HEK293 (cell line): ENCODE measurements at regions not wholly inside any gene's neighbourhood (a gene's known extent, or its start where the extent isn't known, plus 50 kb on each side); places are given as distances from the start of the nearest gene placed in this dataset.
A peak's percentile ranks its signal among the peaks of the same experiment; 100 is the strongest.

Experiments
- CTCF ChIA-PET: fragments of 350-600 bp; formaldehyde crosslinking; extraction: SDS; loops from one replicate; lab custom pipeline; 2021; ENCODE audit warnings: antibody characterized with exemption; lab: Yijun Ruan, JAX
- POLR2A ChIA-PET: fragments of 300-600 bp; formaldehyde crosslinking; extraction: SDS; loops from one replicate; lab custom pipeline; 2020; ENCODE audit warnings: antibody characterized with exemption, inconsistent platforms; lab: Yijun Ruan, JAX
- H3K27ac ChIP-seq: fragments of 200-500 bp; sonication (Bioruptor generic); 2 replicates; pipeline ENCODE4 v1.5.1; 2014; ENCODE audit warnings: low read depth, low read length, control low read depth, inconsistent platforms; ENCODE audit errors: extremely low read depth
- H3K36me3 ChIP-seq, 2 experiments: fragments of 200-500 bp in 1 of 2; sonication (Bioruptor generic) in 1 of 2; 1 replicate in 1 of 2; 2 replicates in 1 of 2; pipeline ENCODE4 v1.5.1; 2014 to 2017; ENCODE audit warnings: inconsistent platforms in 2 of 2, low read length in 2 of 2; ENCODE audit not compliant: control insufficient read depth in 2 of 2, insufficient read depth in 1 of 2
- H3K4me1 ChIP-seq: fragments of 200-500 bp; sonication (Bioruptor generic); 2 replicates; pipeline ENCODE4 v1.5.1; 2014; ENCODE audit warnings: mild to moderate bottlenecking, low read length, inconsistent platforms; ENCODE audit not compliant: control insufficient read depth, insufficient read depth
- H3K4me3 ChIP-seq: 2 replicates; pipeline ENCODE4 v1.5.1; 2011; ENCODE audit warnings: low read depth, mild to moderate bottlenecking, control low read depth, low read length, moderate library complexity
- H3K9me3 ChIP-seq: fragments of 200-500 bp; sonication (Bioruptor generic); 2 replicates; pipeline ENCODE4 v1.5.1; 2014; ENCODE audit warnings: low read depth, low read length, inconsistent platforms; ENCODE audit not compliant: control insufficient read depth, insufficient read depth
- IKZF3 ChIP-seq: fragments of 450-650 bp; IDR thresholded peaks from 2 replicates; pipeline ENCODE4 v1.5.0; 2018; ENCODE audit warnings: missing biosample characterization, mild to moderate bottlenecking, missing genetic modification characterization, moderate library complexity
- PRDM1 ChIP-seq: fragments of 450-650 bp; formaldehyde crosslinking; IDR thresholded peaks from 2 replicates; pipeline ENCODE4; 2016; ENCODE audit warnings: missing biosample characterization, missing genetic modification characterization
- SP7 ChIP-seq: fragments of 450-650 bp; formaldehyde crosslinking; IDR thresholded peaks from 2 replicates; pipeline ENCODE4 v1.5.1; 2016; ENCODE audit warnings: missing biosample characterization, missing genetic modification characterization
- TRIM28 ChIP-seq: IDR thresholded peaks from 2 replicates; pipeline ENCODE4 v1.6.1; 2011; ENCODE audit warnings: low read length, control low read depth, borderline replicate concordance
- ZBTB17 ChIP-seq: fragments of 450-650 bp; formaldehyde crosslinking; IDR thresholded peaks from 2 replicates; pipeline ENCODE4 v1.5.1; 2016; ENCODE audit warnings: missing biosample characterization, missing genetic modification characterization
- ZEB2 ChIP-seq: fragments of 450-650 bp; formaldehyde crosslinking; IDR thresholded peaks from 2 replicates; pipeline ENCODE4 v1.5.1; 2016; ENCODE audit warnings: missing biosample characterization, missing genetic modification characterization
- ZNF2 ChIP-seq: fragments of 450-650 bp; formaldehyde crosslinking; IDR thresholded peaks from 2 replicates; pipeline ENCODE4 v1.5.1; 2016; ENCODE audit warnings: missing biosample characterization, missing genetic modification characterization
- ZNF335 ChIP-seq: fragments of 450-650 bp; formaldehyde crosslinking; conservative IDR thresholded peaks from 2 replicates; pipeline ENCODE4 v1.5.1; 2016; ENCODE audit warnings: missing biosample characterization, missing genetic modification characterization
- ZNF366 ChIP-seq: fragments of 450-650 bp; formaldehyde crosslinking; conservative IDR thresholded peaks from 2 replicates; pipeline ENCODE4 v1.5.1; 2016; ENCODE audit warnings: missing biosample characterization, missing genetic modification characterization
- ZNF37A ChIP-seq: fragments of 450-650 bp; IDR thresholded peaks from 2 replicates; pipeline ENCODE4 v1.5.1; 2018; ENCODE audit warnings: missing biosample characterization, missing genetic modification characterization
- ZNF501 ChIP-seq: fragments of 450-650 bp; formaldehyde crosslinking; IDR thresholded peaks from 2 replicates; pipeline ENCODE4 v1.5.1; 2016; ENCODE audit warnings: missing biosample characterization, missing genetic modification characterization
- ZNF558 ChIP-seq: fragments of 450-650 bp; formaldehyde crosslinking; IDR thresholded peaks from 2 replicates; pipeline ENCODE4 v1.5.1; 2016; ENCODE audit warnings: missing biosample characterization, missing genetic modification characterization
- ZNF561 ChIP-seq: fragments of 450-650 bp; IDR thresholded peaks from 2 replicates; pipeline ENCODE4 v1.5.1; 2018; ENCODE audit warnings: missing biosample characterization, missing genetic modification characterization, borderline replicate concordance
- ZNF660 ChIP-seq: fragments of 450-650 bp; IDR thresholded peaks from 2 replicates; pipeline ENCODE4 v1.5.1; 2018; ENCODE audit warnings: missing biosample characterization, mild to moderate bottlenecking, missing genetic modification characterization
- ZNF664 ChIP-seq: fragments of 450-650 bp; formaldehyde crosslinking; IDR thresholded peaks from 2 replicates; pipeline ENCODE4 v1.5.1; 2016; ENCODE audit warnings: missing biosample characterization, missing genetic modification characterization
- ZNF670 ChIP-seq: fragments of 450-650 bp; formaldehyde crosslinking; IDR thresholded peaks from 2 replicates; pipeline ENCODE4 v1.5.1; 2016; ENCODE audit warnings: missing biosample characterization, missing genetic modification characterization, low read depth
- ZNF768 ChIP-seq: fragments of 450-650 bp; formaldehyde crosslinking; IDR thresholded peaks from 2 replicates; pipeline ENCODE4 v1.5.1; 2018; ENCODE audit warnings: missing biosample characterization, mild to moderate bottlenecking, missing genetic modification characterization
- ZSCAN30 ChIP-seq: fragments of 450-650 bp; IDR thresholded peaks from 2 replicates; pipeline ENCODE4 v1.5.1; 2018; ENCODE audit warnings: missing biosample characterization, mild to moderate bottlenecking, missing genetic modification characterization, moderate library complexity
- TF ChIP-seq, protein P1 (sequence below): fragments of 450-650 bp; formaldehyde crosslinking; IDR thresholded peaks from 2 replicates; pipeline ENCODE4 v1.5.1; 2016; ENCODE audit warnings: missing biosample characterization, missing genetic modification characterization
- TF ChIP-seq, protein P2 (sequence below): fragments of 450-650 bp; formaldehyde crosslinking; IDR thresholded peaks from 2 replicates; pipeline ENCODE4 v1.5.1; 2016; ENCODE audit warnings: missing biosample characterization, missing genetic modification characterization, low read depth
- TF ChIP-seq, protein P3 (sequence below): fragments of 450-650 bp; formaldehyde crosslinking; IDR thresholded peaks from 2 replicates; pipeline ENCODE4 v1.5.1; 2016; ENCODE audit warnings: missing biosample characterization, missing genetic modification characterization
- TF ChIP-seq, protein P4 (sequence below): IDR thresholded peaks from 2 replicates; pipeline ENCODE4 v1.6.1; 2011; ENCODE audit warnings: mild to moderate bottlenecking, low read depth, low read length, borderline replicate concordance
- TF ChIP-seq, protein P5 (sequence below): fragments of 450-650 bp; formaldehyde crosslinking; IDR thresholded peaks from 2 replicates; pipeline ENCODE4 v1.5.1; 2016; ENCODE audit warnings: missing biosample characterization, missing genetic modification characterization
- TF ChIP-seq, protein P6 (sequence below): fragments of 450-650 bp; formaldehyde crosslinking; IDR thresholded peaks from 2 replicates; pipeline ENCODE4 v1.5.1; 2017; ENCODE audit warnings: missing biosample characterization, missing genetic modification characterization
- TF ChIP-seq, protein P7 (sequence below): fragments of 450-650 bp; formaldehyde crosslinking; IDR thresholded peaks from 2 replicates; pipeline ENCODE4 v1.5.1; 2016; ENCODE audit warnings: missing biosample characterization, missing genetic modification characterization, borderline replicate concordance

DNA sequence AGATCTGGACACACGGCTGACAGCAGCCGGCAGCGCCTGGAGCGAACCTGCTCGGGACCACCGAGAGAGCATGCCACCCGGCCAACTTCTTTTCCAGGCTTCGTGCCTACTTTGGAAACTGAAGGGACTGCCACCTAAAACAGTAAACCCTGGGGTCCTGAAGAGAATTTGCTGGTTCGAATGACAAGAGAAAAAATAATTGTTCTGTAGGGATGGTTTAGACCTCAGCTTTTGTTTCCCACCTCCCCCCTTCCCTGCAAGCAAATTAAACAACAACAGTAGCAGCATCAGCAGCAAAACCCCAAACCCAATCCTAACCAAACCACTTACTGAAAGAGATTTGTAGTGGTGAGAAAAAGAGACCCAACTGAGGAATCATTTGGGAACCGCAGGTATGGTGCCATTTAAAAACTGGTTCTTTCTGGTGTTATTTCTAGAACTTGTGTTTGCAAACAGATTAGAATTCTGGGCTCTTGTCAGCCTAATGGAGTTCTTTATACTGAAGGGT lies 105.6 kb downstream of the LEPR start (continued):
- TF ChIP-seq, protein P1, sequence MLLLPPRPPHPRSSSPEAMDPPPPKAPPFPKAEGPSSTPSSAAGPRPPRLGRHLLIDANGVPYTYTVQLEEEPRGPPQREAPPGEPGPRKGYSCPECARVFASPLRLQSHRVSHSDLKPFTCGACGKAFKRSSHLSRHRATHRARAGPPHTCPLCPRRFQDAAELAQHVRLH, result no peak
- TF ChIP-seq, protein P2, sequence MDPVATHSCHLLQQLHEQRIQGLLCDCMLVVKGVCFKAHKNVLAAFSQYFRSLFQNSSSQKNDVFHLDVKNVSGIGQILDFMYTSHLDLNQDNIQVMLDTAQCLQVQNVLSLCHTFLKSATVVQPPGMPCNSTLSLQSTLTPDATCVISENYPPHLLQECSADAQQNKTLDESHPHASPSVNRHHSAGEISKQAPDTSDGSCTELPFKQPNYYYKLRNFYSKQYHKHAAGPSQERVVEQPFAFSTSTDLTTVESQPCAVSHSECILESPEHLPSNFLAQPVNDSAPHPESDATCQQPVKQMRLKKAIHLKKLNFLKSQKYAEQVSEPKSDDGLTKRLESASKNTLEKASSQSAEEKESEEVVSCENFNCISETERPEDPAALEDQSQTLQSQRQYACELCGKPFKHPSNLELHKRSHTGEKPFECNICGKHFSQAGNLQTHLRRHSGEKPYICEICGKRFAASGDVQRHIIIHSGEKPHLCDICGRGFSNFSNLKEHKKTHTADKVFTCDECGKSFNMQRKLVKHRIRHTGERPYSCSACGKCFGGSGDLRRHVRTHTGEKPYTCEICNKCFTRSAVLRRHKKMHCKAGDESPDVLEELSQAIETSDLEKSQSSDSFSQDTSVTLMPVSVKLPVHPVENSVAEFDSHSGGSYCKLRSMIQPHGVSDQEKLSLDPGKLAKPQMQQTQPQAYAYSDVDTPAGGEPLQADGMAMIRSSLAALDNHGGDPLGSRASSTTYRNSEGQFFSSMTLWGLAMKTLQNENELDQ, result no peak
- TF ChIP-seq ZNF335 (peak; percentile 64), ZNF561 (tag by site-specific recombination) (no peak), ZNF660 (tag by site-specific recombination) (no peak), ZEB2 (tag by site-specific recombination) (no peak)

DNA sequence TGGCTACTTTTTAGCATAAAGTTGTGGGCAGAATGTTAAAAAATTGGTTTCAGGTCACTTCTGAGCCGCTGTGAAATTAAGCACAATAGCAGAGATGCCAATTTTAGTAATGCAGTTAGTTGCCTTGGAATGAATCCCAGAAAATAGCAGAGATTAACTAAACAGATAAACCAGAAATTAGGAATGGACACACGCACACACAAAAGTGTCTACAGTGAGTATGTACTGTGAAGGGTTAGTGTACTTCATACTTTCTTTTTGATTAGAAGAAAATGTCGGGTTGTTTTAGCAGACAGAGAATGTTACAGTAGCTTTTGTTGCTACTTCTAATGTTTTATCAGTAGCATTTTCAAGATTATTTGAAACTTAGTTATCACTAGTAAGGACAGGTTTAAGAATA lies 106.7 kb downstream of the LEPR start:
- CTCF ChIA-PET, result interaction anchor here (1.3 kb wide), 1 partner anchor 14 kb away, joined by 3 read pairs; no protein-coding TSS in a partner anchor
- H3K4me3 ChIP-seq, result no peak overlapping the region
- TF ChIP-seq TRIM28 (peak; percentile 60; the same call in 1 of the 2 replicates), ZNF664 (tag by site-specific recombination) (peak; percentile 73; the same call in 1 of the 2 replicates), ZNF768 (tag by site-specific recombination) (no peak), ZSCAN30 (tag by site-specific recombination) (peak; percentile 52; the same call in 1 of the 2 replicates), ZNF558 (0 out of 2 replicates have a peak, but pooled peaks have one; percentile 16), ZNF670 (tag by site-specific recombination) (no peak), ZNF501 (peak; percentile 61; the same call in 1 of the 2 replicates), IKZF3 (tag by site-specific recombination) (peak; percentile 90), ZNF660 (tag by site-specific recombination) (peak; percentile 40; the same call in 1 of the 2 replicates), PRDM1 (0 out of 2 replicates have a peak, but pooled peaks have one; percentile 42), ZBTB17 (peak; percentile 18; the same call in 1 of the 2 replicates), SP7 (peak; percentile 69; the same call in 1 of the 2 replicates), ZNF366 (tag by site-specific recombination) (peak; percentile 83), ZNF2 (tag by site-specific recombination) (peak; percentile 45; the same call in 1 of the 2 replicates), ZNF37A (tag by site-specific recombination) (no peak)
- TF ChIP-seq, protein P3, sequence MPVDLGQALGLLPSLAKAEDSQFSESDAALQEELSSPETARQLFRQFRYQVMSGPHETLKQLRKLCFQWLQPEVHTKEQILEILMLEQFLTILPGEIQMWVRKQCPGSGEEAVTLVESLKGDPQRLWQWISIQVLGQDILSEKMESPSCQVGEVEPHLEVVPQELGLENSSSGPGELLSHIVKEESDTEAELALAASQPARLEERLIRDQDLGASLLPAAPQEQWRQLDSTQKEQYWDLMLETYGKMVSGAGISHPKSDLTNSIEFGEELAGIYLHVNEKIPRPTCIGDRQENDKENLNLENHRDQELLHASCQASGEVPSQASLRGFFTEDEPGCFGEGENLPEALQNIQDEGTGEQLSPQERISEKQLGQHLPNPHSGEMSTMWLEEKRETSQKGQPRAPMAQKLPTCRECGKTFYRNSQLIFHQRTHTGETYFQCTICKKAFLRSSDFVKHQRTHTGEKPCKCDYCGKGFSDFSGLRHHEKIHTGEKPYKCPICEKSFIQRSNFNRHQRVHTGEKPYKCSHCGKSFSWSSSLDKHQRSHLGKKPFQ (tag by site-specific recombination), result peak; percentile 50; the same call in 1 of the 2 replicates
- TF ChIP-seq, protein P4, sequence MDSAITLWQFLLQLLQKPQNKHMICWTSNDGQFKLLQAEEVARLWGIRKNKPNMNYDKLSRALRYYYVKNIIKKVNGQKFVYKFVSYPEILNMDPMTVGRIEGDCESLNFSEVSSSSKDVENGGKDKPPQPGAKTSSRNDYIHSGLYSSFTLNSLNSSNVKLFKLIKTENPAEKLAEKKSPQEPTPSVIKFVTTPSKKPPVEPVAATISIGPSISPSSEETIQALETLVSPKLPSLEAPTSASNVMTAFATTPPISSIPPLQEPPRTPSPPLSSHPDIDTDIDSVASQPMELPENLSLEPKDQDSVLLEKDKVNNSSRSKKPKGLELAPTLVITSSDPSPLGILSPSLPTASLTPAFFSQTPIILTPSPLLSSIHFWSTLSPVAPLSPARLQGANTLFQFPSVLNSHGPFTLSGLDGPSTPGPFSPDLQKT, result no peak
- TF ChIP-seq, protein P5, sequence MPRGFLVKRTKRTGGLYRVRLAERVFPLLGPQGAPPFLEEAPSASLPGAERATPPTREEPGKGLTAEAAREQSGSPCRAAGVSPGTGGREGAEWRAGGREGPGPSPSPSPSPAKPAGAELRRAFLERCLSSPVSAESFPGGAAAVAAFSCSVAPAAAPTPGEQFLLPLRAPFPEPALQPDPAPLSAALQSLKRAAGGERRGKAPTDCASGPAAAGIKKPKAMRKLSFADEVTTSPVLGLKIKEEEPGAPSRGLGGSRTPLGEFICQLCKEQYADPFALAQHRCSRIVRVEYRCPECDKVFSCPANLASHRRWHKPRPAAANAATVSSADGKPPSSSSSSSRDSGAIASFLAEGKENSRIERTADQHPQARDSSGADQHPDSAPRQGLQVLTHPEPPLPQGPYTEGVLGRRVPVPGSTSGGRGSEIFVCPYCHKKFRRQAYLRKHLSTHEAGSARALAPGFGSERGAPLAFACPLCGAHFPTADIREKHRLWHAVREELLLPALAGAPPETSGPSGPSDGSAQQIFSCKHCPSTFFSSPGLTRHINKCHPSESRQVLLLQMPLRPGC, result peak; percentile 77
- TF ChIP-seq, protein P6, sequence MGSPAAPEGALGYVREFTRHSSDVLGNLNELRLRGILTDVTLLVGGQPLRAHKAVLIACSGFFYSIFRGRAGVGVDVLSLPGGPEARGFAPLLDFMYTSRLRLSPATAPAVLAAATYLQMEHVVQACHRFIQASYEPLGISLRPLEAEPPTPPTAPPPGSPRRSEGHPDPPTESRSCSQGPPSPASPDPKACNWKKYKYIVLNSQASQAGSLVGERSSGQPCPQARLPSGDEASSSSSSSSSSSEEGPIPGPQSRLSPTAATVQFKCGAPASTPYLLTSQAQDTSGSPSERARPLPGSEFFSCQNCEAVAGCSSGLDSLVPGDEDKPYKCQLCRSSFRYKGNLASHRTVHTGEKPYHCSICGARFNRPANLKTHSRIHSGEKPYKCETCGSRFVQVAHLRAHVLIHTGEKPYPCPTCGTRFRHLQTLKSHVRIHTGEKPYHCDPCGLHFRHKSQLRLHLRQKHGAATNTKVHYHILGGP (tag by site-specific recombination), result peak; percentile 26; the same call in 1 of the 2 replicates
- TF ChIP-seq, protein P7, sequence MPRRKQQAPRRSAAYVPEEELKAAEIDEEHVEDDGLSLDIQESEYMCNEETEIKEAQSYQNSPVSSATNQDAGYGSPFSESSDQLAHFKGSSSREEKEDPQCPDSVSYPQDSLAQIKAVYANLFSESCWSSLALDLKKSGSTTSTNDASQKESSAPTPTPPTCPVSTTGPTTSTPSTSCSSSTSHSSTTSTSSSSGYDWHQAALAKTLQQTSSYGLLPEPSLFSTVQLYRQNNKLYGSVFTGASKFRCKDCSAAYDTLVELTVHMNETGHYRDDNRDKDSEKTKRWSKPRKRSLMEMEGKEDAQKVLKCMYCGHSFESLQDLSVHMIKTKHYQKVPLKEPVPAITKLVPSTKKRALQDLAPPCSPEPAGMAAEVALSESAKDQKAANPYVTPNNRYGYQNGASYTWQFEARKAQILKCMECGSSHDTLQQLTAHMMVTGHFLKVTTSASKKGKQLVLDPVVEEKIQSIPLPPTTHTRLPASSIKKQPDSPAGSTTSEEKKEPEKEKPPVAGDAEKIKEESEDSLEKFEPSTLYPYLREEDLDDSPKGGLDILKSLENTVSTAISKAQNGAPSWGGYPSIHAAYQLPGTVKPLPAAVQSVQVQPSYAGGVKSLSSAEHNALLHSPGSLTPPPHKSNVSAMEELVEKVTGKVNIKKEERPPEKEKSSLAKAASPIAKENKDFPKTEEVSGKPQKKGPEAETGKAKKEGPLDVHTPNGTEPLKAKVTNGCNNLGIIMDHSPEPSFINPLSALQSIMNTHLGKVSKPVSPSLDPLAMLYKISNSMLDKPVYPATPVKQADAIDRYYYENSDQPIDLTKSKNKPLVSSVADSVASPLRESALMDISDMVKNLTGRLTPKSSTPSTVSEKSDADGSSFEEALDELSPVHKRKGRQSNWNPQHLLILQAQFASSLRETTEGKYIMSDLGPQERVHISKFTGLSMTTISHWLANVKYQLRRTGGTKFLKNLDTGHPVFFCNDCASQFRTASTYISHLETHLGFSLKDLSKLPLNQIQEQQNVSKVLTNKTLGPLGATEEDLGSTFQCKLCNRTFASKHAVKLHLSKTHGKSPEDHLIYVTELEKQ (tag by site-specific recombination), result peak; percentile 25; the same call in 1 of the 2 replicates

More for the DNA sequence above, 106.7 kb downstream of the LEPR start:
- no peaks in the 10 kb centered on the region for H3K36me3 ChIP-seq
- peaks cover 6% of the 10 kb centered on the region; the same call in 1 of the 2 replicates for H3K4me1 ChIP-seq
- H3K9me3 ChIP-seq, result no peaks in the 10 kb centered on the region
- POLR2A ChIA-PET, result no interaction called here
- H3K27ac ChIP-seq, result peak overlapping the region; percentile 16
